ENCODE measurements at regions not wholly inside any gene's neighbourhood (a gene's known extent, or its start where the extent isn't known, plus 50 kb on each side); places are given as distances from the start of the nearest gene placed in this dataset.
"Not testable (repeated sequence)": the region's sequence is repeated elsewhere in the genome, so short reads cannot be mapped to it uniquely, and the experiment has no call there.

GRCh38 chr18:14221689-14222088 lies 89.5 kb upstream of the ZNF519 start:
- H3K4me3 ChIP-seq (ENCODE audit: low read depth, low read length): no peak overlapping the region
- DNase-seq (ENCODE audit: low read depth): no peak

GRCh38 chr18:14215952-14216351 lies 83.7 kb upstream of the ZNF519 start:
- DNase-seq (ENCODE audit: low read depth); H3K4me3 ChIP-seq (ENCODE audit: low read depth, low read length): not testable (repeated sequence)

- not testable (repeated sequence) for DNase-seq (ENCODE audit: low read depth); H3K4me3 ChIP-seq (ENCODE audit: low read depth, low read length)
These were observed 71.2 kb upstream of the ZNF519 start for GRCh38 chr18:14203424-14203823.

- not testable (repeated sequence) for DNase-seq (ENCODE audit: low read depth)
These were observed 58.7 kb upstream of the ZNF519 start for GRCh38 chr18:14190776-14191442.

GRCh38 chr18:14189858-14190257 lies 57.6 kb upstream of the ZNF519 start:
- DNase-seq (ENCODE audit: low read depth): peak; percentile 44
- no peak overlapping the region for H3K4me3 ChIP-seq (ENCODE audit: low read depth, low read length)

More at GRCh38 chr18:14190776-14191442, 58.7 kb upstream of the ZNF519 start:
- not testable (repeated sequence) for H3K4me3 ChIP-seq (ENCODE audit: low read depth, low read length)

- DNase-seq (ENCODE audit: low read depth): peak; percentile 25
These were observed 56.6 kb upstream of the ZNF519 start for GRCh38 chr18:14188751-14189406.

More at GRCh38 chr18:14188751-14189406, 56.6 kb upstream of the ZNF519 start:
- H3K4me3 ChIP-seq (ENCODE audit: low read depth, low read length): not testable (repeated sequence)

Data from skeletal muscle cell (primary cell).